ENCODE measurements at regions not wholly inside any gene's neighbourhood (a gene's known extent, or its start where the extent isn't known, plus 50 kb on each side); places are given as distances from the start of the nearest gene placed in this dataset.
"Not testable (repeated sequence)": the region's sequence is repeated elsewhere in the genome, so short reads cannot be mapped to it uniquely, and the experiment has no call there.

- TF ChIP-seq ZNF146 (tag by site-specific recombination; IDR thresholded peaks at IDR 0.05) = peak; percentile 98
- peak; percentile 94 for TF ChIP-seq ZNF280D (tag by site-specific recombination; IDR thresholded peaks at IDR 0.05)
- 0 out of 2 replicates have a peak, but pooled peaks have one; percentile 11 for TF ChIP-seq ZNF580 (tag by site-specific recombination; IDR thresholded peaks at IDR 0.05)
- H3K4me3 ChIP-seq (ENCODE audit: low read depth, low read length); CTCF ChIA-PET; POLR2A ChIA-PET; H3K36me3 ChIP-seq (ENCODE audit: control insufficient read depth in 2 of 2, insufficient read depth in 1 of 2, low read length in 2 of 2); H3K27ac ChIP-seq (ENCODE audit: extremely low read depth, low read depth, low read length); H3K9me3 ChIP-seq (ENCODE audit: control insufficient read depth, insufficient read depth, low read depth, low read length); H3K4me1 ChIP-seq (ENCODE audit: control insufficient read depth, insufficient read depth, low read length): not testable (repeated sequence)
These were observed 201.5 kb upstream of the IRAK1BP1 start for GRCh38 chr6:78665819-78666218.

GRCh38 chr6:78666764-78667163 is 200.6 kb upstream of the IRAK1BP1 start:
- Histone ChIP-seq H3K9me3 (ENCODE audit: control insufficient read depth, insufficient read depth, low read depth, low read length) (no peaks in the 10 kb centered on the region), H3K4me3 (ENCODE audit: low read depth, low read length) (no peak overlapping the region), H3K36me3 (ENCODE audit: control insufficient read depth in 2 of 2, insufficient read depth in 1 of 2, low read length in 2 of 2) (no peaks in the 10 kb centered on the region), H3K27ac (ENCODE audit: extremely low read depth, low read depth, low read length) (no peak overlapping the region), H3K4me1 (ENCODE audit: control insufficient read depth, insufficient read depth, low read length) (no peaks in the 10 kb centered on the region)
- no peak for TF ChIP-seq ZNF555 (tag by site-specific recombination; conservative IDR thresholded peaks at IDR 0.05)
- no peak for TF ChIP-seq ZNF785 (tag by site-specific recombination; IDR thresholded peaks at IDR 0.05)
- no peak for TF ChIP-seq ZNF558 (tag by site-specific recombination; IDR thresholded peaks at IDR 0.05)
- TF ChIP-seq ZNF266 (tag by site-specific recombination; IDR thresholded peaks at IDR 0.05; ENCODE audit: low read depth) = no peak
- TF ChIP-seq ZNF350 (tag by site-specific recombination; IDR thresholded peaks at IDR 0.05) = no peak
- TF ChIP-seq ZSCAN5A (tag by site-specific recombination; IDR thresholded peaks at IDR 0.05) = no peak
- no peak for TF ChIP-seq GLI2 (tag by site-specific recombination; IDR thresholded peaks at IDR 0.05; ENCODE audit: borderline replicate concordance, low read depth)
- TF ChIP-seq ZNF707 (tag by site-specific recombination; IDR thresholded peaks at IDR 0.05) = no peak
- no peak for TF ChIP-seq TCF7L2 (IDR thresholded peaks at IDR 0.05; ENCODE audit: borderline replicate concordance, low read depth, low read length)
- no peak for TF ChIP-seq KLF1 (tag by site-specific recombination; IDR thresholded peaks at IDR 0.05)
- no peak for TF ChIP-seq SP7 (tag by site-specific recombination; IDR thresholded peaks at IDR 0.05)
- no peak for TF ChIP-seq ZNF416 (tag by site-specific recombination; IDR thresholded peaks at IDR 0.05)
- no peak for TF ChIP-seq ZNF645 (tag by site-specific recombination; IDR thresholded peaks at IDR 0.05)
- no peak for TF ChIP-seq ZNF610 (tag by site-specific recombination; IDR thresholded peaks at IDR 0.05; ENCODE audit: borderline replicate concordance)
- no peak for TF ChIP-seq ZNF324 (tag by site-specific recombination; IDR thresholded peaks at IDR 0.05)
- no peak for TF ChIP-seq TSHZ1 (tag by site-specific recombination; IDR thresholded peaks at IDR 0.05; ENCODE audit: borderline replicate concordance)
- no peak for TF ChIP-seq KLF17 (tag by site-specific recombination; IDR thresholded peaks at IDR 0.05)
- TF ChIP-seq ZNF202 (tag by site-specific recombination; IDR thresholded peaks at IDR 0.05; ENCODE audit: borderline replicate concordance) = no peak
- no peak for TF ChIP-seq ZNF585B (tag by site-specific recombination; IDR thresholded peaks at IDR 0.05)
- POLR2A ChIA-PET = no interaction called here
- CTCF ChIA-PET = no interaction called here

All from HEK293 (cell line).